HCT116 (cell line): ENCODE measurements at regions not wholly inside any gene's neighbourhood (a gene's known extent, or its start where the extent isn't known, plus 50 kb on each side); places are given as distances from the start of the nearest gene placed in this dataset.

Experiments
- ATAC-seq: fragments of 200-7000 bp; cut with Tn5 transposase; 2 replicates; pipeline ENCODE4 v1.9.1; 2020; ENCODE audit warnings: mild to moderate bottlenecking, moderate library complexity
- BruUV-seq: library from RNA; stranded (reverse); fragments of 400-500 nt; replicated peaks from 2 replicates; lab custom pipeline; 2021; lab: Mats Ljungman, UMichigan
- CTCF ChIA-PET: fragments of 300-600 bp; sonication (Branson Sonifier 250); formaldehyde crosslinking; loops from one replicate; lab custom pipeline; 2021; ENCODE audit warnings: antibody characterized with exemption; lab: Charles Lee
- POLR2A ChIA-PET: fragments of 300-600, 350-600 bp; sonication (Branson Sonifier 250); formaldehyde crosslinking; loops from one replicate; lab custom pipeline; 2021; ENCODE audit warnings: antibody characterized with exemption; lab: Charles Lee
- RAD21 ChIA-PET, 2 experiments: fragments of 300-600 bp; sonication (Branson Sonifier 250); formaldehyde crosslinking; loops; one replicate each; lab custom pipeline; 2023; ENCODE audit warnings: low total read pairs in 2 of 2; ENCODE audit not compliant: uncharacterized antibody in 2 of 2, unreplicated experiment in 2 of 2, low non-redundant PET in 1 of 2; lab: Charles Lee
- DNase-seq: peaks from one replicate; pipeline ENCODE4 v3.0.0-alpha.2; 2010; ENCODE audit warnings: low read depth, low spot score
- H2AFZ ChIP-seq: fragments of 200-600 bp; shearing (Covaris generic), sonication (generic); 2 replicates; pipeline ENCODE4 v1.6.1; 2017; ENCODE audit warnings: low read depth, mixed run types, mixed read lengths, antibody characterized with exemption, low read length; ENCODE audit not compliant: poor library complexity, severe bottlenecking
- H3K27ac ChIP-seq: 2 replicates; pipeline ENCODE4 v1.5.1; 2012; ENCODE audit warnings: low read depth, low read length
- H3K27me3 ChIP-seq: fragments of 200-600 bp; sonication (generic); 2 replicates; pipeline ENCODE4 v1.6.1; 2016; ENCODE audit warnings: mixed run types, low read length, mixed read lengths; ENCODE audit not compliant: insufficient read depth
- H3K36me3 ChIP-seq, 2 experiments: fragments of 200-500 bp in 1 of 2; fragments of 200-600 bp in 1 of 2; sonication (Bioruptor generic) in 1 of 2; sonication (generic) in 1 of 2; 2 replicates each; pipeline versions ENCODE4 v1.5.1 to v1.6.1; 2014 to 2016; ENCODE audit warnings: low read length in 2 of 2, inconsistent platforms in 1 of 2, mixed read lengths in 1 of 2, mixed run types in 1 of 2; ENCODE audit not compliant: insufficient read depth in 2 of 2, control insufficient read depth in 1 of 2
- H3K4me1 ChIP-seq, 2 experiments: fragments of 200-600 bp in 1 of 2; sonication (generic) in 1 of 2; 2 replicates each; pipeline versions ENCODE4 v1.5.1 to v1.6.1; 2012 to 2017; ENCODE audit warnings: low read length in 2 of 2, inconsistent platforms in 1 of 2, mild to moderate bottlenecking in 1 of 2, mixed read lengths in 1 of 2, mixed run types in 1 of 2, moderate library complexity in 1 of 2; ENCODE audit not compliant: insufficient read depth in 2 of 2, control insufficient read depth in 1 of 2
- H3K4me2 ChIP-seq: fragments of 200-600 bp; sonication (generic); 2 replicates; pipeline ENCODE4 v1.6.1; 2017; ENCODE audit warnings: mixed run types, low read length, mixed read lengths
- H3K4me3 ChIP-seq, 2 experiments: fragments of 200-600 bp in 1 of 2; sonication (generic) in 1 of 2; replicated peaks in 1 of 2; 2 replicates each; pipeline ENCODE4 v1.5.1; 2011 to 2016; ENCODE audit warnings: low read length in 2 of 2, control low read depth in 1 of 2, low read depth in 1 of 2, mild to moderate bottlenecking in 1 of 2, mixed read lengths in 1 of 2, mixed run types in 1 of 2
- H3K79me2 ChIP-seq: fragments of 200-600 bp; sonication (generic); 2 replicates; pipeline ENCODE4 v1.6.1; 2017; ENCODE audit warnings: mild to moderate bottlenecking, mixed run types, low read length, moderate library complexity, mixed read lengths; ENCODE audit not compliant: insufficient read depth
- H3K9ac ChIP-seq: fragments of 200-600 bp; sonication (generic); 2 replicates; pipeline ENCODE4 v1.6.1; 2016; ENCODE audit warnings: low read length, mixed read lengths
- H3K9me2 ChIP-seq: fragments of 200-600 bp; sonication (generic), shearing (Covaris generic); 2 replicates; pipeline ENCODE4 v1.6.1; 2017; ENCODE audit warnings: mixed run types, mild to moderate bottlenecking, moderate library complexity; ENCODE audit not compliant: insufficient read depth
- H3K9me3 ChIP-seq, 2 experiments: fragments of 200-500 bp in 1 of 2; fragments of 200-600 bp in 1 of 2; sonication (Bioruptor generic) in 1 of 2; sonication (generic) in 1 of 2; 2 replicates each; pipeline ENCODE4 v1.6.1; 2014 to 2017; ENCODE audit warnings: low read length in 2 of 2, mixed read lengths in 2 of 2, inconsistent platforms in 1 of 2, low read depth in 1 of 2, mild to moderate bottlenecking in 1 of 2, mixed run types in 1 of 2, moderate library complexity in 1 of 2; ENCODE audit not compliant: control insufficient read depth in 1 of 2, insufficient read depth in 1 of 2
- H4K20me1 ChIP-seq: fragments of 200-600 bp; sonication (generic), shearing (Covaris generic); 2 replicates; pipeline ENCODE4 v1.6.1; 2017; ENCODE audit warnings: mixed run types, mild to moderate bottlenecking, moderate library complexity; ENCODE audit not compliant: insufficient read depth
- CEBPB ChIP-seq: IDR thresholded peaks from 2 replicates; pipeline ENCODE4 v1.6.1; 2012; ENCODE audit warnings: low read depth
- EGR1 ChIP-seq: IDR thresholded peaks from 2 replicates; pipeline ENCODE4 v1.6.1; 2012; ENCODE audit warnings: low read depth
- ELF1 ChIP-seq: IDR thresholded peaks from 2 replicates; pipeline ENCODE4 v1.6.1; 2012; ENCODE audit warnings: low read depth, borderline replicate concordance
- JUND ChIP-seq: IDR thresholded peaks from 2 replicates; pipeline ENCODE4 v1.6.1; 2012
- MAX ChIP-seq: IDR thresholded peaks from 2 replicates; pipeline ENCODE4 v1.6.1; 2012
- POLR2A ChIP-seq: IDR thresholded peaks from 2 replicates; pipeline ENCODE4 v1.7.0; 2011; ENCODE audit warnings: borderline replicate concordance; ENCODE audit not compliant: insufficient read depth, insufficient read length; ENCODE audit errors: extremely low read depth
- POLR2AphosphoS5 ChIP-seq: IDR thresholded peaks from 2 replicates; pipeline ENCODE4 v1.6.1; 2011; ENCODE audit warnings: mild to moderate bottlenecking, low read depth, low read length, moderate library complexity
- RAD21 ChIP-seq: IDR thresholded peaks from 2 replicates; pipeline ENCODE4 v1.6.1; 2012; ENCODE audit warnings: low read depth, mild to moderate bottlenecking
- SP1 ChIP-seq: IDR thresholded peaks from 2 replicates; pipeline ENCODE4 v1.6.1; 2012; ENCODE audit warnings: low read depth
- SRF ChIP-seq: IDR thresholded peaks from 2 replicates; pipeline ENCODE4 v1.6.1; 2012; ENCODE audit warnings: low read depth
- TCF7L2 ChIP-seq: IDR thresholded peaks from 2 replicates; pipeline ENCODE4 v1.7.0; 2011; ENCODE audit warnings: borderline replicate concordance, inconsistent platforms; ENCODE audit not compliant: insufficient read depth, insufficient read length; ENCODE audit errors: extremely low read depth
- YY1 ChIP-seq: IDR thresholded peaks from 2 replicates; pipeline ENCODE4 v1.6.1; 2011; ENCODE audit warnings: low read length, low read depth, moderate library complexity, mild to moderate bottlenecking; ENCODE audit not compliant: insufficient replicate concordance; ENCODE audit errors: extremely low read depth
- ZBTB33 ChIP-seq: IDR thresholded peaks from 2 replicates; pipeline ENCODE4 v1.6.1; 2011; ENCODE audit warnings: mild to moderate bottlenecking, low read length, moderate library complexity; ENCODE audit not compliant: insufficient replicate concordance; ENCODE audit errors: extremely low read depth
- intact Hi-C: fragments of 100-400 bp; cut with micrococcal nuclease; formaldehyde crosslinking; loops from 2 replicates; pipeline ENCODE4 v1.10.0; 2022

GRCh38 chr11:103633819-103634590 lies 402.4 kb upstream of the DDI1 start:
- Histone ChIP-seq H3K36me3 (no peaks in the 10 kb centered on the region), H2AFZ (no peak overlapping the region), H3K4me2 (no peak overlapping the region), H3K27ac (no peak overlapping the region), H3K4me3 (no peak overlapping the region), H3K27me3 (no peaks in the 10 kb centered on the region), H3K9me2 (no peaks in the 10 kb centered on the region), H4K20me1 (no peaks in the 10 kb centered on the region), H3K79me2 (no peaks in the 10 kb centered on the region), H3K9ac (no peak overlapping the region), H3K4me1 (no peaks in the 10 kb centered on the region), H3K9me3 (no peaks in the 10 kb centered on the region)
- DNase-seq = no peak
- CTCF ChIA-PET = no interaction called here
- RAD21 ChIA-PET = no interaction called here
- ATAC-seq = no peak
- BruUV-seq = no TSS peak
- POLR2A ChIA-PET = no interaction called here
- TF ChIP-seq EGR1 (no peak), TCF7L2 (no peak), ELF1 (no peak), YY1 (no peak), ZBTB33 (no peak), RAD21 (no peak)
- intact Hi-C loops = no loop called here

- Histone ChIP-seq H3K4me3 (no peak overlapping the region), H4K20me1 (no peaks in the 10 kb centered on the region), H2AFZ (no peak overlapping the region), H3K9me3 (no peaks in the 10 kb centered on the region), H3K27ac (no peak overlapping the region), H3K4me1 (no peaks in the 10 kb centered on the region), H3K4me2 (no peak overlapping the region), H3K36me3 (no peaks in the 10 kb centered on the region), H3K9ac (no peak overlapping the region), H3K9me2 (no peaks in the 10 kb centered on the region), H3K79me2 (no peaks in the 10 kb centered on the region), H3K27me3 (no peaks in the 10 kb centered on the region)
- ATAC-seq (no peak), DNase-seq (no peak)
- intact Hi-C loops = no loop called here
- BruUV-seq = no TSS peak
- ChIA-PET RAD21 (no interaction called here), CTCF (no interaction called here), POLR2A (no interaction called here)
- TF ChIP-seq POLR2A (no peak), SRF (no peak), ELF1 (no peak), TCF7L2 (no peak), YY1 (no peak), CEBPB (no peak), SP1 (no peak), MAX (no peak), POLR2AphosphoS5 (no peak), ZBTB33 (no peak), JUND (no peak)
These were observed 400.2 kb upstream of the DDI1 start for GRCh38 chr11:103636232-103636631.
